HCEC 1CT (cell line): ENCODE measurements at regions not wholly inside any gene's neighbourhood (a gene's known extent, or its start where the extent isn't known, plus 50 kb on each side); places are given as distances from the start of the nearest gene placed in this dataset.
"Not testable (repeated sequence)": the region's sequence is repeated elsewhere in the genome, so short reads cannot be mapped to it uniquely, and the experiment has no call there.

ENCODE experiments used
- DNase-seq: peaks from one replicate; pipeline ENCODE4 v3.0.0-alpha.2; 2017

DNA sequence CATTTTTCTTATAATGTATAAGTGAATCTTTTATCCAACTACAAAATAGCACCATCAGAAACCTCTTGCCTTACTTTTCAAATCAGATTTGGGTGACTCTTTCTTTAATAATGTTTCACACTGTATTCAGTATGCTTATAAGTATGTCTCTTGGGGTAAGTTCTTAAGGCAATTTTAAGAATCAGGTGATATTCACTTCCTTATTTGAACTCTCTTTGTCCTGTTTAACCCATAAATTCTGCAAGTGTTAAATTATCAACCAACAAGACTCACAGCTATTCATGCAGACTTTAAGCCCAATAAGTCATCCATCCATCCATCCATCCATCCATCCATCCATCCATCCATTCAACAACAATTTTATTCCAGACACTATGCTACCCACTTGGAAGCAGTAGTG, 142.7 kb upstream of the FBXL17 start:
- DNase-seq, result no peak

DNA sequence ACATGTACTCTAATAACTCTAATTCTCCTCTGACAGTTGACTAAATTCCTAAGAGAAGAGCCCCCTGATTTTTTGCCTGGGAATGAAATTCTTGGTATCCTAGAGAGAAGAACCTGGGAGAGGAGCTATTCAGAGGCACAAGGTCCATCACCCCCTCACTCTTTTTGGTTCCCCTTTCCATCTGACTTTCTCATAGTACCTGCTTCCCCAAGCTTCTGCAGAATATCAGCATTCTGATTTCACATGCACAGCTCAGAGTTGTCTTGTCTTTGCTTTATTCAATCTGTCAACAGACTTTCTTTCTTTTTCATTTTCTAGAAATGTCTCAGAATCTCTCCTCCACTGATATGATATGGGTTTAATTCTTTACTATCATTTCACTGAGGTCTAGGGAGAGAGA, 141.5 kb upstream of the FBXL17 start:
- DNase-seq, result no peak

DNA sequence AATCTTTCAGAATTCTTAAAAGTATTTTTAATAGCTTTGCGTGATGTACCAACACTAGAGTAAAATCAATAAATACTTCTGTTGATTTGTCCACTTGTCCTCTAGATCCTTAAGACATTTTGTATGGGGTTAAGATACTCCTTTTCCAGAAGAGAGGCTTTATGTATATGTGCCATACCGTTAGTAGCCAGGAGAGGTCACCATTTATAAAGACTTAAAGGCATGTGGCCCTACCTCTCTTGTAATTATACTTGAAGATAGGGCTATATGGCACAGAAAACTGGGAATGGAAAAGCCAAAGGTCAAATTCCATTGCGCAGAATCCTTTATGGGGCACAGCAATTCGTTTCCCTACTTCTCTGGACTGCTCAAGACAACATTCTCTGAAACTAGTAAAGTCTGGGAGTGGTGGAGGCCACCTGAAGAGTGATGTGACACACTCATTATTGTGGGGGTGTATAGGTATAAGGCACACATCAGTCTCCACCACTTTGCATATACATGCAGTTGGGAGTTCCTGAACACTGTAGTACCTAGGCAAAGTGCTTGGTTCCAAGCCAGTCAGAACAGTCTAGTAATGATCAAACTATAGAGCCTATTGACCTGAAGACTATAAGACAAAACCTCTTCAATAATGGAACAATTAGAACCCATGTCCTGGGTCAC, 140.1 kb upstream of the FBXL17 start:
- peak; percentile 70 for DNase-seq

DNA sequence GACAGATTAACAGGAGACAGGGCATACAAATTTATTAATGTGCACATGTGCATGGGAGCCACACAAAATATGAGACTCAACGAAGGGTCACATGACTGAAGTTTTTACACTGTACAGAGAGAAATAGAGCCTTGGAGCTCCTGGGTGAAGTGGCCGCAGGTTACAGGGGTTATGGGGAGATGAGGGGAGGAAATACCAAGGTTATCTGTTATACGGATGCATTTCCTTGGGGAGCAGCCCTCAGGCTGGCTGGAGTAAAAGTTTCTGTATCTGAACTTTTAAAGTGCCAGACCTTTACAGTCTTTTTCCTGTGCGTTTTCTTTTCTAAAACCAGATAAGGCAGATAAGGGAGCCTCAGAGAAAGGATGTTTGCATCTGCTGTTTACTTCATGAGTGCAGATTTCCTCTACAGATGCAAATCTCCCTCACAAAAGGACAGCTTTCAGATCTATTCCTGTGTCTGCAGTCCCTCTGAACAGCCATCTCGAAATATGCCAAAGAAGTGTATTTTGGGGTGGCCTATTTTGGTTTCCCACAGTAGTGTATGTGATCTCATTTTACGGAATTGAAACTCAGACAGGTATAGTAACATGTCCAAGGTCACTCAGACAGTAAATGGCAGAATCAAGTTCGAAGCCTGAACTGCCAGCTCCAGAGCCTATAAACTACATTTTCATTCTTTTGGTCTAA, 139.3 kb upstream of the FBXL17 start:
- DNase-seq, result no peak

DNA sequence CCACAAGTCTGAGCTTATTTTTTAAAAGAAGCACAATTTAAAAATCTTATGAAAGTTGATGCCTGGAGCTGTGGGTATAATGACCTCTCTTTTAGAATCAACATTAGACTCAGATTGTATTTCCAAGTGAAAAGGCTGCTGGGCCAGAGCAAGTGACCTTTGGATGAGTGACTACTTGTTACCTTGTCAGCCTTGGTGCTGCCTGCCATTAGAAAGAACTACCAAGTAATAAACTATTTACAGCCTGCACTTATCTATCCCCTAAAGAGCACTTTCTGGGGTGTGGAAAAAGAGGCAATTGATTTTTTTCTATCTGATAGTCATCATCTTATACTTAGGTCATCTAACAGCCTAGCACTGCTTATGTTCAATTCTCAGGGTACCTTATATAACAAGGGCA, 134.9 kb upstream of the FBXL17 start:
- no peak for DNase-seq

DNA sequence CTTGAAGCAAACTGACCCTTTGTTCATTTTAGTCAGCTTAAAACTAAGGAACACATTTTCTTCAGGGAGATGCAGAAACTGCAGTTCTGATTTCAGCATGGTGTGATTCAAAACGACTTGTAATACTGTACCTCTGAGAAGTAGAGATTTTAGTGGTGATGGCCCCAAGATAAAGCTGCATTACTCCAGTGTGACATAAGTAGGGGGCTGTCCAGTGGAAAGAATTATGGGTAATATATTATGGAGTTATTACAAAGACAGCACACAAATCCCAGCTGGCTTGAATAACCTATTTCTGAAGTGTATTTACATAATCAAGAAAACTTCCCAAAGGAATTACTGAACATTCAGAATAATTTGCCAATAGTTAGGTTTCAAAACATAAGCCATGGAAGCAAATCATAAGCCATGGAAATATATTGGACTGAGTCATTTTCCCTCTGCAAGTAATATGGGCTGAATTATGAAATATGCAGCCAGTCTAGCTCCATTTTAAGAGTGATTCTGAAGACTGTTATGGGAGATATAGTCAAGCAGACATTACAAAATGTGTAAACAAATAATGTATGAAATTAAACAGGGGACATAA, 133.7 kb upstream of the FBXL17 start:
- no peak for DNase-seq

DNA sequence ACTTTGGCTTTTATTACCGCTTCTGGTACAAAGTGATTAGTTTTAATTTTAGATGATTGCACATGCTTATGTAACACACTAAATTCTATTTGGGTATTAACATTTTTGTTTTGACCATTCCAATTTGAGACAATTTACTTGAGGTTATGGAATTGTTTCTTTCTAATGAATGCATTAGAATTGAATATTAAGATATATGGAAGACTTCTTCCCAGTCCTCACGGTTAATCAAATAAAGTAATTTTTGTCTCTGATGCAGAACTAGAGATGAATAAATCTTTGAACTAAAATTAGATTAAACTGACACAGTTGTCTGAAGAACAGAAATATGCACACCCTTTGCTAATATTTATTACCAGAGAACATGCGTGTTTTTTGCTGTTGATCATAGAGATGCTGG, 127.1 kb upstream of the FBXL17 start:
- no peak for DNase-seq

DNA sequence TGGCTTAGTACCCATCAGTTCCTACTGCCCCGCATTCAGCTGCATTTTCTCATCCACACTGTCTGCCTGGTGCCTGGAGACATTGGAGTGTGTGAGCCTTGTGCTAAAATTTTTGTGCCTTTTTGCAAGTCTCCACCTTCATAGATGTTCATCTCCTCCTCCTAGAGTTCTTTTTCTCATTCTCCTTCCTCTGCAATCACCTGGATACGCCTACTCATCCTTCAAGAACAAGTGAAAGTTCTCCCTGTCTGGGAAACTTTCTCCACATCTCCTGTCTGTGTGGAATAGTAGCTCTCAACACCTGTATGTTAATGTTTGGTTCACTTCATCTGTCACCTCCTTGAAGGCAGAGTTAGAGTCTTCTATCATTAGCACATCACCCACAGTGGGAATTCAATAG, 125.7 kb upstream of the FBXL17 start:
- DNase-seq, result no peak

DNA sequence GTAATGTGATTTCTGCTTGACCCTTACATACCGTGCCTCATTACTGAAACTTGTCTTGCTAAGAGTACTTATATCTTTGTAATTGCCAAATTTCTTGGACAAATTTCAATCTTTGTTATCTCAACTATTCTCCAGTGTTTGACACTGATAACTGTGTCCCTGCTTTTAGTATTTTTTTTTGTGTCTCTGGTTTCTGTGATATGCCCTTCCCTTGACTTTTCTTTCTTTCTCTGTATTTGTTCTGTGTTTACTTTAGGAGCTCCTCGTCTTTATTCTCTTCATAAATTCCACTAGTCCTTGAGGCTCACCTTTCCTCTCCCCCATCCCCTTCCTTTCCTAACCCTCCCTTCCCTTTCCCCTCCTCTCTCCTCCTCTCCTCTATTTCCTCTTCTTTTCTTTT, 123.7 kb upstream of the FBXL17 start:
- no peak for DNase-seq

DNA sequence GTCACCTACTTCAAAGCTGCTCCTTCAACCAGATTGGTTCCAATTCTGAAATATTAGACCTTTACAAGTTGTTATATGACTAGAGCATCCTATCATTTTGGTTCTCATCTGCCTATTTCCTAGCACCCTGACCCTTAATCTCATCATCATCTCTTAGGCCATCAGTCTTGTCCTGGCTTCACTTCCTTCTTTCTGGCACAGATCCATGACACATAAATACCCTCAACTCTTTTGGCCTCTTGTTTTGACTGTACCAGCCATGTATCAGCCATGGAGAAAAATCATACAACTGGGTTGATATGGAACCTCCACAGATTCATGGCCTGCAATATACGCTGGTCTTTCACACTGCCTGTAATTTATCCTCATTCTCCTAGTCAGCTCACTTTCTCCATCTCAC, 123.1 kb upstream of the FBXL17 start:
- DNase-seq, result no peak

DNA sequence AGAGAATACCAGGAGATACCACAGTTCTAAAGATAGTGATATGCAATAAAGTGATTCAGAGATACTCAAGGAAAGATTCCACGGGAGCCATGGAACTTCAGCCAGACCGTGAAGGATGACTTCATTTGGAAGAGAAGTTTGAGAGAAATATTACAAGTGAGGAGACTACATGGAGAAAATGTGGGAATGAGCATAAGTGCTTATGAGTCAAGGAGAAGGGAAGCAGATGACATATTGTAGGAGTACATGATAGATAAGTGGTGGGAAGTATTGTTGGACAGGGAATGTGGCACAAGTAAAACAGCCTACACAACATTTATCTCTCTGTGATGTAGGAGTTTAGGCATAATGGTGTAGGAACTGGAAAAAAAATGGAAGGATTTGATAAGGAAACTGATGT, 122.1 kb upstream of the FBXL17 start:
- no peak for DNase-seq

DNA sequence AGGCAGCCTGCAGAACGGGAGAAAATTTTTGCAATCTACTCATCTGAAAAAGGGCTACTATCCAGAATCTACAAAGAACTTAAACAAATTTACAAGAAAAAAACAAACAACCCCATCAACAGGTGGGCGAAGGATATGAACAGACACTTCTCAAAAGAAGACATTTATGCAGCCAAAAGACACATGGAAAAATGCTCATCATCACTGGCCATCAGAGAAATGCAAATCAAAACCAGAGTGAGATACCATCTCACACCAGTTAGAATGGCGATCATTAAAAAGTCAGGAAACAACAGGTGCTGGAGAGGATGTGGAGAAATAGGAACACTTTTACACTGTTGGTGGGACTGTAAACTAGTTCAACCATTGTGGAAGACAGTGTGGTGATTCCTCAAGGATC, 113.7 kb upstream of the FBXL17 start:
- not testable (repeated sequence) for DNase-seq

DNA sequence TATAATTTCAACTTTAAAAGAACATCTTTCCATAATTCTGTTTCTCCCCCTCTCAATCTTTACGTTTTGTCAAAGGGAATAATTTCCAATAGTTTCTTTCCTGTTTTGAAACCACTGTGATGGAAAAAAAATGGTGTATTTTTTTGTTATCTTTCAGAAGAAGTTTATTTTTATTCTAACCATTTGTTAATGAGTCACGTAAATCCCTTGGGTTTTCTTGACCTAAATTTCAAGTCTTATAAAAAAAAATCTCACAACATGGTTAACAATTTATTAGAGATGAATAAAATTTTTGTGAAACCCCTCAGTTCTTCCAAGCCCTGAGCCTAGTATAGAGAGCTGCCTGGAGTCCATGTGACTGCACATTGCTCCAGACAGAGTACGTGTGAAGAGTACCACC, 106.1 kb upstream of the FBXL17 start:
- no peak for DNase-seq

DNA sequence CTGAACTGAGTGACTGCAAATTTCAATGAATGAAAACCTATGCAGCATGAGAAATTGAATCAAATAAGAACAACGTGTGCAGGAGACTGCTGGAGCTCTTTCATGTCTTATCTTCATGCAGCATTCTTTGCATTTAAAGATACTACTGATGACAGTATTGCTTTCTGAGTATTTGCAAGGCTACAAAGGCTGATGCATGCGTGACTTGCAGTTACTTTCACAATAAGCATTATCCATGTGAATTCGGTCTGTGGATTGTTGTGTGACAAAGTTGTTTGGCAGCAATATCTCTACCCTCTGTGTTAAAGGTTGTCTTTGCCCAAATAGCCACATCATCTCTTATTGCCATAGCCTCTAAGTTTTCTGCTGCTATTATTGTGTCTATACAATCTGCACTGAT, 102.1 kb upstream of the FBXL17 start:
- no peak for DNase-seq

DNA sequence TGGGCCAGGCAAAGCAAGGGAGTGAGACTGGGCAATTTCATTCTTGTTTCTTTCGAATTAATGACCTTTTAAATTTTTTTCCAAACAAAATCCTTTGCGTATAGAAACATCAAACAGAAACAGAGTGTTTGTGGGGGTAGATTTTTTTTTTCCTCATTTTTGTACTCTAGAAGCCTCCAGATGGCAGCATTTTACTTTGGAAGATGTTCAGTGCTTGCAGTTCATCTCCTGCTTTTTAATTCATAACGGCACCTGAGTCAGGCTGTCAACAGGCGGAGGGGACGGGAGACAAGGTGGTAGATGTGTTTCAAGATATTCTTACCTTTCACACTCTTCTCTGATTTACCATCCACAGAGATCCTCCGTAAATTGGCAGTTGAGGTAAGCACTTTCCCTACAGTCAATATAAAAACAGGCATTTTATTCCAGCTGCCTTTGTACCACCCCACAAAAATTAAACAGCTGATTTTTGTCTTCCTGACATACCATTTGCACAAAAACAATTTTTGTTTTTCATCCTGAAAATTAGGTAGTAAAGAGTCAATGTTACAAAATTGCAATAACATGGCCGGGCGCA, 99.5 kb upstream of the FBXL17 start:
- DNase-seq, result peak; percentile 46

DNA sequence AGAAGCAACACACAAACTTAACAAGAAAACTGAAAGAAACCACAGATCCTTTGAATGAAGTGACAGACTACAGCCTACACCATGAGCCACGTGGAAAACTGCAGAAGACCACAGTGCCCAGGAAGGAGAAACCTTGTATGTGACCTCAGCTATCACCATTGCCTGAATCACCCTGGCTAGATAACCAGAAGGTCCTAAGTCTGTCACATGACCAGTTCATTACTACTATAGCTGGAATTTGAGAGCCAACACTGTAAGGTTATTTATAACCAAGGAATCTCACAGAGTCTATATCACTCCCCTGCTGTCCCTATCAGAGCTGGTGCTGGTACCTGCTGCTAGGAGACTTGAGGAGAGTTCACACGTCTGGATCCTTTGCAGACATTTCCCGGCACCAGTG, 90.3 kb upstream of the FBXL17 start:
- peak; percentile 32 for DNase-seq

DNA sequence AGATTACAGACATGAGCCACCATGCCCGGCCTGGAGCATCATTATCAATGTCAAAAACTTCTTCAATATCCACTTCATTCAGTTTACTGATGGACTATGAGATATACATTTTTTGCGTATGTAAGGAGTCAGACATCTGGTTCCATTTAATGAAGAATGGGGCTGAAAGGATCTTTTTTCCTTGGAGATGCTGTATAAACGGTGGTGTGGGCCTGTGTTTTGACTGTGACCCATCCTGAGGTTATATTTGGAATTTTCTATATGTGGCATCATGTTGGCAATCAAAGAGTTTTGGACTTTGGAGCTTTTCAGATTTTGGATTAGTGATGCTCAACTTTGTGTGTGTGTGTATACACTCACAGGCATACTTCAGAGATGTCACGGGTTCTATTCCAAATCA, 85.7 kb upstream of the FBXL17 start:
- DNase-seq, result no peak

DNA sequence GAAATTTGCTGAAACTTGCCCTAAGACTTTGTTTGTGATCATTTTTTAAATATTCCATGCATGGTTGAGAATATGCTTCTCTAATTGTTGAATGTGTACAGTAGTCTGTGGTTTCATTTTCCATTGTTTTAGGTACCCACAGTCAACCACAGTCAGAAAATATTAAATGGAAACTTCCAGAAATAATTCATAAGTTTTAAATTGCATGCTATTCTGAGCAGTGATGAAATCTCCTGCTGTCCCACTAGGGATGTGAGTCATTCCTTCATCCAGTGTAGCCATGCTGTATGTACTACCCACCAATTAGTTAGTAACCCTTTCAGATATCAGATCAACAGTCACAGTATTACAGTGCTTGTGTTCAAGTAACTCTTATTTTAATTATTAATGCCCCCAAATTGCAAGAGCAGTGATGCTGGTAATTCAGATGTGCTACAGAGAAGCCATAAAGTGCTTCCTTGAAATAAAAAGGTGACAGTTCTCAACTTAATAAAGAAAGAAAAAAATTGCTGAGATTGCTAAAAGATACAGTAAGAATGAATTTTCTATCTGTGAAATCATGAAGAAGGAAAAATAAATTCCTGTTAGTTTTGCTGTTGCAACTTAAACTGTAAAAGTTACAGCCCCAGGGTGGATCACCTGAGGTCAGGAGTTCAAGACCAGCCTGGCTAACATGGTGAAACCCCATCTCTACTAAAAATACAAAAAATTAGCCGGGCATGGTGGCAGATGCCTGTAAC, 79.9 kb upstream of the FBXL17 start:
- peak; percentile 72 for DNase-seq

DNA sequence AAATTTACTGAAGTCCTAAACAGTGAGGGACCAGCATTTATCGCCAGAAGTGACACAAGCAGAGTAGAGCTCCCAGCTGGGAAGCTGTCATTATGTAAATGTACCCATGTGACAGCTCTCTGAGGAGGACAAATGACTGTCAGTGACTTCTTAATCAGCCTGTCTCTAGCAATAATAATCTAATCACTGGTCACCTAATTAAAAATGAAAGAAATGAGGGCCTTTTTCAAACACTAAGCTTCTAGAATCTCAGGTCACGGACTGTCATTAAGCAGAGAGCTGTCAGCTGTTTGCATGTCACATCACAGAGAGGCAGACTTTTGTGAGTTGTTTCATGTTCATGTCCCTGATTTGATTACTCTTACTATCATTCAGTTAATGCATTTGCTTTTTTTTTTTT, 77.9 kb upstream of the FBXL17 start:
- no peak for DNase-seq

DNA sequence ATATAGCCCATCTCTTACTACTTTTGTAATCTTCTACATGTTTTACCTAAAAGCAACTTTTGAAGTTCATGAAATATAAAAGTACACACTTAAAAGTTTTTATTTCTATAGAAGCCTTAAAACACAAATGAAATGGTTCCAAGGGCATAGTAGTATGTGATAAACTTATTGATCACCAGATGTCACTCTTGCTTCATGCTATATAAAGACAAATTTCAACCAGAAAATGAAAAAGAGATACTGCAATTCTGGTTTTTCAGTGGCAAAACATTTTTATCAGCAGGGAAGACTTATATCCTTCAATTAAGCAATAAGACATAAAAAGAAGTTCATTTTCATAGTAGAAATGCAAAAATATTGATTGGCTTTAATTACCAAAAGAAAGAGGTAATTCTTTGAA, 69.4 kb upstream of the FBXL17 start:
- peak; percentile 18 for DNase-seq

DNA sequence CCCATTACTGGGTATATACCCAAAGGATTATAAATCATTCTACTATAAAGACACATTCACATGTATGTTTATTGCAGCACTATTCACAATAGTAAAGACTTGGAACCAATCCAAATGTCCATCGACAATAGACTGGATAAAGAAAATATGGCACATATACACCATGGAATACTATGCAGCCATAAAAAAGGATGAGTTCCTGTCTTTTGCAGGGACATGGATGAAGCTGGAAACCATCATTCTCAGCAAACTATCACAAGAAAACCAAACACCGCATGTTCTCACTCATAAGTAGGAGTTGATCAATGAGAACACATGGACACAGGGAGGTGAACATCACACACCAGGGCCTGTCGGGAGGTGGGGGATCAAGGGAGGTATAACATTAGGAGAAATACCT, 62.2 kb upstream of the FBXL17 start:
- not testable (repeated sequence) for DNase-seq

DNA sequence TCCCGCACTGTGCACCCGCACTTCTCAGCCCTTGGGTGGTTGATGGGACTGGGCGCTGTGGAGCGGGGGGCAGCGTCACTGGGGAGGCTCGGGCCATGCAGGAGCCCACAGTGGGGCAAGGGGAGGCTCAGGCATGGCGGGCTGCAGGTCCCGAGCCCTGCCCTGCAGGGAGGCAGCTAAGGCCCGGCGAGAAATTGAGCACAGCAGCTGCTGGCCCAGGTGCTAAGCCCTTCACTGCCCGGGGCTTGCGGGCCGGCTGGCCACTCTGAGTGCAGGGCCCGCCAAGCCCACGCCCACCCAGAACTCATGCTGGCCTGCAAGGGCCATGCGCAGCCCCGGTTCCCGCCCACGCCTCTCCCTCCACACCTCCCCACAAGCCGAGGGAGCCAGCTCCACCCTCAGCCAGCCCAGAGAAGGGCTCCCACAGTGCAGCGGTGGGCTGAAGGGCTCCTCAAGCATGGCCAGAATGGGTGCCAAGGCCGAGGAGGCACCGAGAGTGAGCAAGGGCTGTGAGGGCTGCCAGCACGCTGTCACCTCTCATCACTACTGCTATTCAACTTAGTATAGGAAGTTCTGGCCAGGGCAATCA, 60.3 kb upstream of the FBXL17 start:
- DNase-seq, result not testable (repeated sequence)

DNA sequence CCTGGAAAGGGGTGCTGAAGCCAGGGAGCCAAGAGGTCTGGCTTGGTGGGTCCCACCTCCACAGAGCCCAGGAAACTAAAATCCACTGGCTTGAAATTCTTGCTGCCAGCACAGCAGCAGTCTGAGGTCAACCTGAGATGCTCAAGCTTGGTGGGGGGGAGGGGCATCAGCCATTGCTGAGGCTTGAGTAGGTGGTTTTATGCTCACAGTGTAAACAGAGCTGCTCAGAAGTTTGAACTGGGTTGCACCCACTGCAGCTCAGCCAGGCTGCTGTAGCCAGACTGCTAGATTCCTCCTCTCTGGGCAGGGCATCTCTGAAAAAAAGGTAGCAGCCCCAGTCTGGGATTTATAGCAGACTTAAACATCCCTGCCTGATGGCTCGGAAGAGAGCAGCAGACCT, 55.5 kb upstream of the FBXL17 start:
- no peak for DNase-seq
